MM.1S (cell line): ENCODE measurements at regions not wholly inside any gene's neighbourhood (a gene's known extent, or its start where the extent isn't known, plus 50 kb on each side); places are given as distances from the start of the nearest gene placed in this dataset.

ENCODE experiments used
- DNase-seq: peaks from one replicate; pipeline ENCODE4 v3.0.0-alpha.2; 2015
- H2AFZ ChIP-seq: fragments of 300-600 bp; sonication (generic); 2 replicates; pipeline ENCODE4 v1.6.0; 2016; ENCODE audit warnings: antibody characterized with exemption, low read length
- H3F3A ChIP-seq: fragments of 300-600 bp; sonication (generic); 2 replicates; pipeline ENCODE4 v1.6.1; 2016; ENCODE audit warnings: mild to moderate bottlenecking, antibody characterized with exemption, low read length, moderate library complexity, mixed read lengths; ENCODE audit not compliant: insufficient read depth
- H3K27ac ChIP-seq: fragments of 300-600 bp; sonication (generic); 2 replicates; pipeline ENCODE4 v1.5.1; 2016; ENCODE audit warnings: mild to moderate bottlenecking, low read length
- H3K27me3 ChIP-seq: fragments of 300-600 bp; sonication (generic); replicated peaks from 2 replicates; pipeline ENCODE4 v1.6.0; 2016; ENCODE audit warnings: low read length; ENCODE audit not compliant: insufficient read depth
- H3K36me3 ChIP-seq: fragments of 300-600 bp; sonication (generic); replicated peaks from 2 replicates; pipeline ENCODE4 v1.6.1; 2016; ENCODE audit warnings: mild to moderate bottlenecking, low read length, mixed read lengths; ENCODE audit not compliant: insufficient read depth
- H3K4me1 ChIP-seq: fragments of 300-600 bp; sonication (generic); 2 replicates; pipeline ENCODE4 v1.6.1; 2016; ENCODE audit warnings: low read length, mixed read lengths
- H3K4me2 ChIP-seq: fragments of 300-600 bp; sonication (generic); 2 replicates; pipeline ENCODE4 v1.6.0; 2016; ENCODE audit warnings: low read depth, low read length
- H3K4me3 ChIP-seq: fragments of 300-600 bp; sonication (generic); 2 replicates; pipeline ENCODE4 v1.5.1; 2016; ENCODE audit warnings: low read length, mixed read lengths
- H3K79me2 ChIP-seq: fragments of 300-600 bp; sonication (generic); 2 replicates; pipeline ENCODE4 v1.6.1; 2016; ENCODE audit warnings: mixed run types, low read length, mixed read lengths
- H3K9ac ChIP-seq: fragments of 300-600 bp; sonication (generic); 2 replicates; pipeline ENCODE4 v1.6.1; 2016; ENCODE audit warnings: low read length, mixed read lengths
- H3K9me2 ChIP-seq: fragments of 300-600 bp; sonication (generic); replicated peaks from 2 replicates; pipeline ENCODE4 v1.6.1; 2016; ENCODE audit warnings: mild to moderate bottlenecking, low read length, mixed read lengths; ENCODE audit not compliant: insufficient read depth
- H3K9me3 ChIP-seq: fragments of 300-600 bp; sonication (generic); replicated peaks from 2 replicates; pipeline ENCODE4 v1.6.1; 2016; ENCODE audit warnings: mild to moderate bottlenecking, low read length, mixed read lengths; ENCODE audit not compliant: insufficient read depth
- H4K20me1 ChIP-seq: fragments of 300-600 bp; sonication (generic); 2 replicates; pipeline ENCODE4 v1.6.1; 2016; ENCODE audit warnings: mild to moderate bottlenecking, low read length, moderate library complexity, mixed read lengths; ENCODE audit not compliant: insufficient read depth
- CTCF ChIP-seq: fragments of 300-600 bp; sonication (generic); IDR thresholded peaks from 2 replicates; pipeline ENCODE4 v1.5.1; 2016; ENCODE audit warnings: antibody characterized with exemption, low read length, mixed read lengths
- EZH2 ChIP-seq: fragments of 300-600 bp; sonication (generic); optimal IDR thresholded peaks from 2 replicates; pipeline ENCODE3; 2017; ENCODE audit warnings: low read depth, mild to moderate bottlenecking, antibody characterized with exemption, low read length, mixed read lengths
- EZH2phosphoT487 ChIP-seq: fragments of 300-600 bp; sonication (generic); IDR thresholded peaks from 2 replicates; pipeline ENCODE4 v1.6.1; 2018; ENCODE audit warnings: antibody characterized with exemption, low read length

- H3K4me1 ChIP-seq = no peaks in the 10 kb centered on the region
- H3F3A ChIP-seq = no peaks in the 10 kb centered on the region
- no peak for TF ChIP-seq EZH2
- TF ChIP-seq EZH2phosphoT487 = no peak
- TF ChIP-seq CTCF = no peak
- no peak for DNase-seq
- H3K27ac ChIP-seq = no peak overlapping the region
- H3K27me3 ChIP-seq = no peaks in the 10 kb centered on the region; the same call in 1 of the 2 replicates
- no peaks in the 10 kb centered on the region for H4K20me1 ChIP-seq
- no peaks in the 10 kb centered on the region for H3K9me2 ChIP-seq
- H2AFZ ChIP-seq = no peak overlapping the region
- no peaks in the 10 kb centered on the region for H3K79me2 ChIP-seq
- H3K9ac ChIP-seq = no peak overlapping the region
- H3K4me3 ChIP-seq = no peak overlapping the region
- no peak overlapping the region for H3K4me2 ChIP-seq
- no peaks in the 10 kb centered on the region for H3K9me3 ChIP-seq
- no peaks in the 10 kb centered on the region for H3K36me3 ChIP-seq
These were observed 561.6 kb downstream of the TCERG1L start for GRCh38 chr10:130749911-130750310.

- Histone ChIP-seq H2AFZ (no peak overlapping the region), H3K79me2 (no peaks in the 10 kb centered on the region), H3K4me2 (no peak overlapping the region), H3F3A (no peaks in the 10 kb centered on the region), H3K9ac (no peak overlapping the region), H3K27ac (no peak overlapping the region), H3K9me2 (no peaks in the 10 kb centered on the region), H3K27me3 (no peaks in the 10 kb centered on the region; the same call in 1 of the 2 replicates), H4K20me1 (no peaks in the 10 kb centered on the region), H3K36me3 (no peaks in the 10 kb centered on the region), H3K4me3 (no peak overlapping the region), H3K9me3 (no peaks in the 10 kb centered on the region), H3K4me1 (no peaks in the 10 kb centered on the region)
- TF ChIP-seq EZH2phosphoT487 (no peak), EZH2 (no peak), CTCF (no peak)
- DNase-seq = no peak
These were observed 561.1 kb downstream of the TCERG1L start for GRCh38 chr10:130750441-130750840.

- Histone ChIP-seq H2AFZ (no peak overlapping the region), H3K4me2 (no peak overlapping the region), H4K20me1 (no peaks in the 10 kb centered on the region), H3K27me3 (no peaks in the 10 kb centered on the region; the same call in 1 of the 2 replicates), H3K79me2 (no peaks in the 10 kb centered on the region), H3K36me3 (no peaks in the 10 kb centered on the region), H3K9me3 (no peaks in the 10 kb centered on the region), H3K27ac (no peak overlapping the region), H3K9ac (no peak overlapping the region), H3K4me1 (no peaks in the 10 kb centered on the region), H3F3A (no peaks in the 10 kb centered on the region), H3K9me2 (no peaks in the 10 kb centered on the region), H3K4me3 (no peak overlapping the region)
- no peak for DNase-seq
- TF ChIP-seq CTCF = no peak
- TF ChIP-seq EZH2 = no peak
- no peak for TF ChIP-seq EZH2phosphoT487
These were observed 560.2 kb downstream of the TCERG1L start for GRCh38 chr10:130751106-130751840.
